ENCODE measurements at regions not wholly inside any gene's neighbourhood (a gene's known extent, or its start where the extent isn't known, plus 50 kb on each side); places are given as distances from the start of the nearest gene placed in this dataset.

DNA sequence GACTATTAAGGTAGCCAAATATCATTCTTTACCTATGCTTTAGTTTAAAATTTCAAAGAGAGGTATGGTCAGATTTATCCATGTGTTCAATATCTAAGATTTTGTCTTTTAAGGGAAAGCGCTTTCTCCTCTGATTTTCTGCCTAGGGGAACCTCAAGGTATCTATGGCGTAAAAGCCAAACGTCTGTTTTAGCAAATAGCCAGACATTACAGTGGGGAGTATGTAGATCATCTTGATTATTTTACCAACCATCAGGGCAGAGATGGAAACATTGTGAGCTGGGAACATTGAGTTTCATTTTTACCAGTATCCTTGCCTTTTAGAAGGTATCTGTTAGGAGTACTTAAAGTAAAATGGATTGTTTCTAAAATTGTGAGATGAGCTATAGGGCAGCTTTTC lies 71.0 kb downstream of the LEPR start:
- TF ChIP-seq, protein P1, sequence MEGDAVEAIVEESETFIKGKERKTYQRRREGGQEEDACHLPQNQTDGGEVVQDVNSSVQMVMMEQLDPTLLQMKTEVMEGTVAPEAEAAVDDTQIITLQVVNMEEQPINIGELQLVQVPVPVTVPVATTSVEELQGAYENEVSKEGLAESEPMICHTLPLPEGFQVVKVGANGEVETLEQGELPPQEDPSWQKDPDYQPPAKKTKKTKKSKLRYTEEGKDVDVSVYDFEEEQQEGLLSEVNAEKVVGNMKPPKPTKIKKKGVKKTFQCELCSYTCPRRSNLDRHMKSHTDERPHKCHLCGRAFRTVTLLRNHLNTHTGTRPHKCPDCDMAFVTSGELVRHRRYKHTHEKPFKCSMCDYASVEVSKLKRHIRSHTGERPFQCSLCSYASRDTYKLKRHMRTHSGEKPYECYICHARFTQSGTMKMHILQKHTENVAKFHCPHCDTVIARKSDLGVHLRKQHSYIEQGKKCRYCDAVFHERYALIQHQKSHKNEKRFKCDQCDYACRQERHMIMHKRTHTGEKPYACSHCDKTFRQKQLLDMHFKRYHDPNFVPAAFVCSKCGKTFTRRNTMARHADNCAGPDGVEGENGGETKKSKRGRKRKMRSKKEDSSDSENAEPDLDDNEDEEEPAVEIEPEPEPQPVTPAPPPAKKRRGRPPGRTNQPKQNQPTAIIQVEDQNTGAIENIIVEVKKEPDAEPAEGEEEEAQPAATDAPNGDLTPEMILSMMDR (IDR thresholded peaks at IDR 0.05; ENCODE audit: poor library complexity), result no peak
- TF ChIP-seq EZH2phosphoT487 (IDR thresholded peaks at IDR 0.05; ENCODE audit: low read depth, severe bottlenecking, unreplicated experiment), result no peak
- TF ChIP-seq EZH2 (IDR thresholded peaks at IDR 0.05; ENCODE audit: borderline replicate concordance), result no peak

Data from hepatocyte (in vitro differentiated cells).